CD4-positive, alpha-beta T cell treated with Interleukin-17A for 1 hour (primary cell): ENCODE measurements at regions not wholly inside any gene's neighbourhood (a gene's known extent, or its start where the extent isn't known, plus 50 kb on each side); places are given as distances from the start of the nearest gene placed in this dataset.
"Not testable (repeated sequence)": the region's sequence is repeated elsewhere in the genome, so short reads cannot be mapped to it uniquely, and the experiment has no call there.

ENCODE experiments used
- DNase-seq: peaks from one replicate; pipeline ENCODE4 v3.0.0-alpha.2; 2020

DNA sequence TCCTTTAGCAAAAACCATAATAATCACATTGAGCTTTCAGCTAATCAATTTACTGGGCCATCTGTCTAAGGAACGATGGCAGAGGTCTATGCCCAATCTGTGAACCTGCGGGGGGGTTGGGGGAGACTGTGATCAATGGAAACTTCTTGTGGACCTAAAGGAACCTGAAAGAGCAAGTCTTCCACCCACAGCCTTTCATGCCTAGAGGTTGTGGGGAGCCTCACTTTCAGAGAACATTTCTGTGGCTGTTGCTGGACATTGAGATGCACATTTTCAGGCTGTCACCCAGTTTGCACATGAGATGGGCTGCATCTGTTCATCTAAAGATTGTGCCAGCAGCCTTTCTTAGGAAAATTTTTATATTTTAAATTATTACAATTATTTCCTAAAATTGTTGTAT is 310.0 kb upstream of the SPTLC3 start:
- no peak for DNase-seq

GRCh38 chr20:12699374-12700228 is 309.2 kb upstream of the SPTLC3 start:
- DNase-seq, result no peak

DNA sequence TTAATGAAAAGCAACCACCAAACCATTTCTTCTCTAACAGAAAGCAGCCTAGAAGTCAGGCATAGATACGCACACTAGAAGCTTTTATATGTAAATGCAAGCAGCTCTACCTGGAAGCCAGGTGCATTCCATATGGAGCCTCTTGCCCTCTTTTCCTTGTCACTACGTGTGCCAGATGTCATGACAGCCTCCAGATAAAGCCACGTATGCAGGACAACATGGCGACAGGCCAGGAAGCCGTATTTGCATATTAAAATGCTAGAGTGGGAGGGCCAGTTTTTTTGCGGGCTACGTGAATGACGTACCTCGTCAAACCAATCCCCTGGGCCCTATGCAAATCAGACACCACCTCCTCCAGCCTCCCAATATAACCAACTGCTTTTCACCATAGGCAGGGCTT is 308.1 kb upstream of the SPTLC3 start:
- no peak for DNase-seq

DNA sequence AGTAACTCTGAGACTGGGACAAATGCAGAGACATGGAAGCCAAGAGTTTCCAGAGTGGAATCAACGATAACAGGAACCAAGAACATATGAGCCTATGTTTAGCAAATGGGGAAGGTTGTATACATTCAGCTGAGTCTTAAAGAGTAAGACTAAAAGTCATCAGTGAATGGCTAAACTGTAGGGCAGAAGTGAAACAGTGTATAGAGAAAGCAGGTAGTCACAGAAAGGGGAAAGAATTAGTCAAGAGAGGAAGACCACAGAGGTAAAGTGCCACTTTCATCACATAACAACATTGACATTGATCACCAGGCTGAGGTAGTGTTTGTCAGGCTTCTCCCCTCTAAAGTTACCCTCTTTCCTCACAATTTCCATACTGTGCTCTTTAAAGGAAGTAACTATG is 306.5 kb upstream of the SPTLC3 start:
- no peak for DNase-seq

- no peak for DNase-seq
Measured at GRCh38 chr20:12715371-12715770, 293.4 kb upstream of the SPTLC3 start.

DNA sequence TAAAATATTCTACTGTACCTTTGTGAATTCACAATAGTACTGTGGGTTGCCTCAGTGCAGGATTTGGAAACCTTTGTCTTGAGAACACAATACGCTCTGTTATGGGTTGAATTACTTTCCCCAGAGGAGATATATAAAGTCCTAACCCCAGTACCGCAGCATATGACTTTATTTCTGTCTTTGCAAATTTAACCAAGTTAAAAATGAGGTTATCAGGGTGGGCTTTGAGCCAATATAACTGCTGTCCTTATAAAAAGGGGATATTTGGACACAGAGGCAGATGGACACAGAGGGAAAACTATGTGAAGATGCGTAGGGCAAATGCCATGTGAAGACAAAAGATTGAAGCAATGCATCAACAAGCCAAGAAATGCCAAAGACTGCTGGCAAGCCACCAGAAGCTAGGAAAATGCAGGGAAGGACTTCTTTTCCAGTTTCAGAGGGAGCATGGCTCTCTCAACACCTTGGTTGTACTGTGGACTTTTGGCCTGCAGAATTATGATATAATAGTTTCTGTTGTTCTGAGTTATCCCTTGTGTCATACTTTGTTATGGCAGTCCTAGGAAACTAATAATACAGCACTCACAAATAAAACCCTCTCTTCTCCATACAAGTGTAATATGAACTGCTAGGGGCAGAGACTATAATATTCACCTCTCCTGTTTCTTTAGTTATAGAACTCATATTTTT is 292.6 kb upstream of the SPTLC3 start:
- DNase-seq, result no peak

GRCh38 chr20:12717061-12717460 is 291.7 kb upstream of the SPTLC3 start:
- no peak for DNase-seq

GRCh38 chr20:12718619-12719018 is 290.2 kb upstream of the SPTLC3 start:
- no peak for DNase-seq

DNA sequence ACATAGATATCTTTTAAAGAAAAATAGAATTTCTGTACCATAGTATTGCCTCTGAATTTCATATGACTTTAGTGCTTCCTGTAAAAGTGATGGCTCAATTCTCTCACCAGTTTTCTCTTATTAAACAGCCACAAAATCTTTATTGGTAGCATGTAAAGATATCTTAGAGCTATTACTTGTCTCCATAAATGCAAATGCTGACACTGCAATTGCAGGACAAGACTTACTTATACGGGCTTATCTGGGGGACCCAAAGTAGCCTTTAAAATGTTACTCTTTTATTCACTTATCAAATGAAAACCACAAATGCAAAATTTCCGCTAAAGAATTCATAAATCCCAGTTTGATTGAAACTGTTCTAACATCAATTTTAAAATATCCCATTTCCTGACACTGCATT is 287.1 kb upstream of the SPTLC3 start:
- DNase-seq, result no peak

- no peak for DNase-seq
Measured at GRCh38 chr20:12722091-12722490, 286.7 kb upstream of the SPTLC3 start.

- no peak for DNase-seq
Measured at GRCh38 chr20:12723811-12724210, 285.0 kb upstream of the SPTLC3 start.

- no peak for DNase-seq
Measured at GRCh38 chr20:12728782-12729181, 280.0 kb upstream of the SPTLC3 start.

DNA sequence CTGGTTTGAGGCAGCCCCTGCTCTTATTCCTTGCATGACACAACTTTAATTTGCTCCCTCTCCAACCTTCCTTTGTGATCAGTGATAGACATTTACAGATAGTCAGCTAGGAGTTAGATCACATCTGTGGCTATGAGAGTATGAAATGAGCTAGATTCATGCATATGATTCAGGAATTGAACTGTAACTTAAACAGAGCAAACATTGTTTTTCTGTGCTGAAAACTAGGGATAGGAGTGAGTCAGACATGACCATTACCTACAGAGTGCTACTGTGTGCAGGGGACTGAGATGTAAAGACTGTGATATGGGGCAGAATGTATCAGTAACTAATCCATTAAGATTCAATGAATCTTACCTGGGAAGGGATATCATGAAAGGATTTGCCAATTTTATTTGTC is 279.4 kb upstream of the SPTLC3 start:
- no peak for DNase-seq

DNA sequence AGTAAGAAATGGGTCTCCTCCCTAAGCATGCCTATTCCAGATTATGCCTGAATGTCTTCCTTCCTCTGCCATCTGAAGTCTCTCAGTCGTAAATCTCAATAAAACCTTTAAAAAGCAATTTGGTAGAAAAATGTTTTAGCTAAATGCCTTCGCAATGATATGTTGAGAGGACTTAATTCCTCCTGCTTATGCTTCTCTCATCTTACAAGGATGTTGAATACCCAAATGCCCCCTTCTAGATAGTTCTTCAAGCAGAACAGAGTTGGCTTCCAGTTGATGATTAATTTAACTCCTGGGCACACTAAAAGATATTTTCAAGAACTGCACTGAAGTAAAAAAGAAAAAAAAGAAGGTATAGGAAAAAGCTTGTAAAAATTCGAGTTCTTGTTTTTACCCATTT is 275.0 kb upstream of the SPTLC3 start:
- no peak for DNase-seq

GRCh38 chr20:12737497-12737896 is 271.3 kb upstream of the SPTLC3 start:
- no peak for DNase-seq

DNA sequence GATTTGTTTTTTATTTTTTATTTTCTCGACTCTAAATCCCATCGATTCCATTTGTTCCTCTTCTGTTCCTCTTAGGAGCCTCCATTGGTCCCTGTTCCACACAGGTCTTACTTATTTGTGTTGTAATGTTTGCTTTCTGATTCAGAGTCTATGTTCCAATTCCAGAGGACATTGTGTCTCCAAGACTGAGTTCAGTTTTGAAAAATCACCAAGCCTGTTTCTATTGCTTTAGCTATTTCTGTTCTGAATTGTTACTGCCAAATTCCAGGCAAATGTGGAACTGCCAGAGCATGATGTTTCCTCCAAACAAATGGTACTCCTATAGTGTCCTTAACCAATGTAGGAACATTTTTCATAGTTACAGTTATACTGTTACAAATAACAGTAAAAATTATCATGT is 270.9 kb upstream of the SPTLC3 start:
- DNase-seq, result no peak

DNA sequence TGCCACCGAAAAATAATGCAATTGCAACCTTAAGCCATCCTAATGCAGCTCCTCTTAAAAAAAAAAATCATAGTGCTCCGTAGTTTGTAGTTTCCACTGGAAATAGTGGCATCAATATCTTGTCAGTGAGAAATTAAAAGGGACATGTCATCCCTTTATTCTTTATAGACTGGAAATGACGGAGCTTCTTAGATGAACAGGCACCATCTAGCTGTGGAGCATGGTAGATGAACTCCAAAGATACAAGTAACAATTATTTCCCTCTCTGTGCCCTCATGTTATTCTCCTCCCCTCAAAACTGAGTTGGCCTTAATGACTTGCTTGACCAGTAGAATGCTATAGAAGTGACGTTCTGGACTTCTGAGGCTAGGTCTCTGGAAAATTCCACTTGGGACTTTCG is 268.1 kb upstream of the SPTLC3 start:
- DNase-seq, result no peak

DNA sequence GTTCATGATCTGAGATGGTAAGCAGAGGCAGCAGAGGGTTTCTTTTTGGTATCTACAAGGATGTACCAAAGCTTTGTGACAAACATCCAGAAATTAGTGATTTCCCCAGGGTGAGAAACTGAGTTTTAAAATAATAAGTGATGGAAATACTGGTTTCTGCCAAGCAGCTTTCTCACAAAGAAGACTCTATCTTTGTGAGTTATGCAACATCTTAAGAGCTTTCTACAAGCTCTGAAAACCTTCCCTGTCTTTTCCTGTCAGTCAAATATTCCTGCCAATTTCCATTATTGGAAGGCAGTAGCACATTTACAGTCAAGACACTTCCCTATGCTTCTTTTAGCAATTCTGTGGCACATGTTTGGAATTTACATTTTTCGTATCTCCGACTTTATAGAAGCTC is 264.7 kb upstream of the SPTLC3 start:
- no peak for DNase-seq

DNA sequence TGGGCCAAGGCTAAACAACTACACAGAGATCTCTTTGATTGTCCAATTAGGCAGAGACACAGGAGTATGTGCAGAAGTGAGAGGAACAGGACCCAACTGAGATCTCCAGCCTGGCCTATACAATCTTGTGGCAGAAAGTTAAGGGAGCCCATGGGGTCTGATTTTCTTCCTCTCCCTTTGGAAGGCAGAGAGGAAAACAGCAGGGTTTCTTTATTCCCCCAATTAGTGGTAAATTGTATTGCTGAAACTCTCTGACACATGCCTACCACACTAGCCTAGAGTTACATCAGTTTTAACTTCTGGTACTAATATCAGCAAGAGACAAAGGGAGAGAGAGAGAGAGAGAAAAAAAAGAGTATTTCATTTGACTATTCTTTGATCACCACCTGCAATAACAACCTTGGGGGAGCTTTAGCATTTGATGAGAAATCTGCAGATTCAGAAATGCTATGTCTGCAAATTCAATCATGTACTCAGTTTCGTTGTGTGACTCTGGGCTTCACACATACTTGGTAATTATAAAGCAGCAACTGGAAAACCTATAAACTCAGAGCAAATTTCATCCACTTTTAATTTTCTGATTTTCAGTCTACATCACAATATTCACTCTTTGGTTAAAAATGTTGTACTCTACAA is 260.3 kb upstream of the SPTLC3 start:
- DNase-seq, result no peak

DNA sequence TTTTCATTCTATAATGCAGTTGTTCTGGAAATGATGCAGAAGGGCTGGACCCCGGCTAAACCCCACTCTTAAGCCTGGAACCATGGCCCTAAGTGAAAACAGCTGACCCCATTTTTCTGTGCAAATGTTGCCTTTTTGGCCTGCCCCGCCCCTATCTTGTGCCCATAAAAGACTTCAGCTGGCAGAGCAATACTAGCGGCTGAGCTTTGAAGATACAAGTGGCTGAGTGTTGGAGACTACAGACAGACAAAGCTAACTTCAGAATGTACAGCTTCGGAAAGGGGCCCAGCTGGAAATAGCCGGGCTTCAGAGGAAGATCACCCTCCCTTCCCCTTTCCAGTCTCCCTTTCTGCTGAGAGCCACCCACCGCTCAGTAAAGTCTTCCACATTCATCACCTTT is 258.6 kb upstream of the SPTLC3 start:
- DNase-seq, result no peak

DNA sequence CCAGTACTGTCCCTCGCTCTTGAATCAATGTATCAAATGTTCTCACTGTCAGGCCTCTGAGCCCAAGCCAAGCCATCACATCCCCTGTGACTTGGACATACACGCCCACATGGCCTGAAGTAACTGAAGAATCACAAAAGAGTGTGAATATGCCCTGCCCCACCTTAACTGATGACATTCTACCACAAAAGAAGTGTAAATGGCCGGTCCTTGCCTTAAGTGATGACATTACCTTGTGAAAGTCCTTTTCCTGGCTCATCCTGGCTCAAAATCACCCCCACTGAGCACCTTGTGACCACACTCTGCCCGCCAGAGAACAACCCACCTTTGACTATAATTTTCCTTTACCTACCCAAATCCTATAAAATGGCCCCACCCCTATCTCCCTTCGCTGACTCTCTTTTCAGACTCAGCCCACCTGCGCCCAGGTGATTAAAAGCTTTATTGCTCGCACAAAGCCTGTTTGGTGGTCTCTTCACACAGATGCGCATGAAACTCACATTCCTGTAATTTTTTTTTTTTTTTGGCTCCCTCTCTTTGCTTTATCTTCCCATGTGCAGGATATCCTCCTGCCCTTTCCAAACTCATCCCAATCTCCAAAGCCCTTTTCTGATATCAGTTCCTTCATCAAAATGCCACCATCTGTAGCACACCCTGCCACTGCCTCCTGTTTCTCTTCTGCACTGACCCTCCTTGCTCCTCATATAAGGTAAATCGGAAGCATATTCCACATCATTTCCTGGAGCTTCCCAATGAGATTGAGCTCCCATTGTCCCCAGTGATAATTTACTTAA is 255.7 kb upstream of the SPTLC3 start:
- not testable (repeated sequence) for DNase-seq

DNA sequence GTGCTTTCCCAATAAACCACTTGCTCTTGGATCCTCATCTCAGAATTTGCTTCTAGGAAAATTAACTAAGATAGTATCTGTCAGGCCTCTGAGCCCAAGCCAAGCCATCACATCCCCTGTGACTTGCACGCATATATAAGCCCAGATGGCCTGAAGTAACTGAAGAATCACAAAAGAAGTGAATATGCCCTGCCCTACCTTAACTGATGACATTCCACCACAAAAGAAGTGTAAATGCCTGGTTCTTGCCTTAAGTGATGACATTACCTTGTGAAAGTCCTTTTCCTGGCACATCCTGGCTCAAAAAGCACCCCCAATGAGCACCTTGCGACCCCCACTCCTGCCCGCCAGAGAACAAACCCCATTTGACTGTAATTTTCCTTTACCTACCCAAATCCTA is 255.0 kb upstream of the SPTLC3 start:
- not testable (repeated sequence) for DNase-seq

- DNase-seq, result not testable (repeated sequence)
Measured at GRCh38 chr20:12759493-12759892, 249.3 kb upstream of the SPTLC3 start.
